ENCODE measurements at regions not wholly inside any gene's neighbourhood (a gene's known extent, or its start where the extent isn't known, plus 50 kb on each side); places are given as distances from the start of the nearest gene placed in this dataset.

DNA sequence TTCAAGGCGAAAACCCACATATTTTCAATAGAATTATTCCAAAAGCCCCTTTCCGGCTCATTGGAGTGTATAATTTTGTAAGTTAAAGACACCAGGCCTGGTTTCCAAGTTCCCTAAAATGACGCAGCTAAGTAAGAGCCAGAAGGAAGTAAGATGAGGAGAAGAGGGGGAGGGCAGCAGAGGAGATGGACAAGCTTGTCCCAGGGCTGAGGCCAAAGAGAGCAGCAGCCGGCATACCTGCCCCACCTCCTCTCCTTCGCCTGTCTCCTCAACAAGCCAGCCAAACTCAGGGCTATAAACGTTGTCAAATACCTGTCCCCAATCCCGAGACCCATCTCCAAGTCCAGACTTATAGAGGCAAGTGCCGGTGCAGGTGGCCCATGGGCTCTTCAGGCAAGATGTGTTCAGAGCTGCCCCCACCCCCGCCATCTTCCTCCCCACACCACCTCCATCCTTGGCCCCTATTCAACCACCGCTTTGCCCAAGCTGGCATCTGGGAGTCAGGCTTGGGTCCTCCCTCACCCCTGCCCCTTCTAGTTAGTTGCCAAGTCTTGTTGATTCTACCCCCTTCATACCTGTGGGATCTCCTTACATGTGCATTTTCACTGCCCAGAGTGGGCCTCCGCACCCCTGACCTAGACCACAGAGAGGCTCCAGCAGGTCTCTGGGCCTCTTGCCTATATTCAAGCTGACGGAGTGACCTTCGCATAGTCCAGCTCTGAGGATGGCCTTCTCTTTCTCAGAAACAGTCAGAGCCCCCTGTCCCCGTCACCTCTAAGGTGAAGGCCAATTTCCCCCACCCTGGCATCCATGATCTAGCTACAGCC lies 75.7 kb upstream of the SIRPA start:
- TF ChIP-seq, protein P1, sequence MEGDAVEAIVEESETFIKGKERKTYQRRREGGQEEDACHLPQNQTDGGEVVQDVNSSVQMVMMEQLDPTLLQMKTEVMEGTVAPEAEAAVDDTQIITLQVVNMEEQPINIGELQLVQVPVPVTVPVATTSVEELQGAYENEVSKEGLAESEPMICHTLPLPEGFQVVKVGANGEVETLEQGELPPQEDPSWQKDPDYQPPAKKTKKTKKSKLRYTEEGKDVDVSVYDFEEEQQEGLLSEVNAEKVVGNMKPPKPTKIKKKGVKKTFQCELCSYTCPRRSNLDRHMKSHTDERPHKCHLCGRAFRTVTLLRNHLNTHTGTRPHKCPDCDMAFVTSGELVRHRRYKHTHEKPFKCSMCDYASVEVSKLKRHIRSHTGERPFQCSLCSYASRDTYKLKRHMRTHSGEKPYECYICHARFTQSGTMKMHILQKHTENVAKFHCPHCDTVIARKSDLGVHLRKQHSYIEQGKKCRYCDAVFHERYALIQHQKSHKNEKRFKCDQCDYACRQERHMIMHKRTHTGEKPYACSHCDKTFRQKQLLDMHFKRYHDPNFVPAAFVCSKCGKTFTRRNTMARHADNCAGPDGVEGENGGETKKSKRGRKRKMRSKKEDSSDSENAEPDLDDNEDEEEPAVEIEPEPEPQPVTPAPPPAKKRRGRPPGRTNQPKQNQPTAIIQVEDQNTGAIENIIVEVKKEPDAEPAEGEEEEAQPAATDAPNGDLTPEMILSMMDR (conservative IDR thresholded peaks at IDR 0.05 in 1 of 2, IDR thresholded peaks at IDR 0.05 in 1 of 2; ENCODE audit: low read depth in 1 of 2, low read length in 2 of 2): no peak
- TF ChIP-seq EZH2 (IDR thresholded peaks at IDR 0.05; ENCODE audit: low read length, missing control alignments): no peak

Data from fibroblast of lung (primary cell).